HL-60/S4 treated with phorbol 12-myristate 13-acetate at 8.2 ng/mL for 4 days and 3 days (cell line): ENCODE measurements at regions not wholly inside any gene's neighbourhood (a gene's known extent, or its start where the extent isn't known, plus 50 kb on each side); places are given as distances from the start of the nearest gene placed in this dataset.
"Not testable (repeated sequence)": the region's sequence is repeated elsewhere in the genome, so short reads cannot be mapped to it uniquely, and the experiment has no call there.

Experiments
- in situ Hi-C: fragments of 300-500 bp; cut with MboI; formaldehyde crosslinking; loops from 2 replicates; pipeline ENCODE4 v1.15.0; 2022; ENCODE audit warnings: low sequenced_read_pairs

- in situ Hi-C loops, result no loop called here
Measured at GRCh38 chr4:131526686-131527085, 1622.4 kb upstream of the PCDH10 start.

- in situ Hi-C loops, result no loop called here
Measured at GRCh38 chr4:131531087-131531486, 1618.0 kb upstream of the PCDH10 start.

GRCh38 chr4:131534944-131535645 lies 1614.0 kb upstream of the PCDH10 start:
- in situ Hi-C loops, result no loop called here

- in situ Hi-C loops, result no loop called here
Measured at GRCh38 chr4:131540256-131540655, 1608.8 kb upstream of the PCDH10 start.

- in situ Hi-C loops, result no loop called here
Measured at GRCh38 chr4:131547506-131547981, 1601.5 kb upstream of the PCDH10 start.

GRCh38 chr4:131551306-131551705 lies 1597.8 kb upstream of the PCDH10 start:
- in situ Hi-C loops, result no loop called here

GRCh38 chr4:131566026-131566425 lies 1583.1 kb upstream of the PCDH10 start:
- in situ Hi-C loops, result no loop called here

- in situ Hi-C loops, result no loop called here
Measured at GRCh38 chr4:131584587-131584986, 1564.5 kb upstream of the PCDH10 start.

- in situ Hi-C loops, result no loop called here
Measured at GRCh38 chr4:131595140-131595539, 1554.0 kb upstream of the PCDH10 start.

- in situ Hi-C loops, result no loop called here
Measured at GRCh38 chr4:131603705-131604104, 1545.4 kb upstream of the PCDH10 start.

GRCh38 chr4:131609039-131609438 lies 1540.1 kb upstream of the PCDH10 start:
- in situ Hi-C loops, result no loop called here

- in situ Hi-C loops, result not testable (repeated sequence)
Measured at GRCh38 chr4:131610517-131610916, 1538.6 kb upstream of the PCDH10 start.

GRCh38 chr4:131613086-131613823 lies 1535.8 kb upstream of the PCDH10 start:
- in situ Hi-C loops, result no loop called here

GRCh38 chr4:131613824-131614216 lies 1535.3 kb upstream of the PCDH10 start:
- in situ Hi-C loops, result no loop called here

- in situ Hi-C loops, result no loop called here
Measured at GRCh38 chr4:131632877-131633276, 1516.2 kb upstream of the PCDH10 start.

- in situ Hi-C loops, result no loop called here
Measured at GRCh38 chr4:131635191-131635590, 1513.9 kb upstream of the PCDH10 start.

GRCh38 chr4:131638781-131639180 lies 1510.3 kb upstream of the PCDH10 start:
- in situ Hi-C loops, result no loop called here

- in situ Hi-C loops, result no loop called here
Measured at GRCh38 chr4:131644619-131645018, 1504.5 kb upstream of the PCDH10 start.

GRCh38 chr4:131649227-131649626 lies 1499.9 kb upstream of the PCDH10 start:
- in situ Hi-C loops, result no loop called here

- in situ Hi-C loops, result no loop called here
Measured at GRCh38 chr4:131650951-131651350, 1498.1 kb upstream of the PCDH10 start.

GRCh38 chr4:131683314-131683713 lies 1465.8 kb upstream of the PCDH10 start:
- in situ Hi-C loops, result not testable (repeated sequence)

GRCh38 chr4:131721883-131722282 lies 1427.2 kb upstream of the PCDH10 start:
- in situ Hi-C loops, result no loop called here
